HCT116 (cell line): ENCODE measurements at regions not wholly inside any gene's neighbourhood (a gene's known extent, or its start where the extent isn't known, plus 50 kb on each side); places are given as distances from the start of the nearest gene placed in this dataset.

Experiments
- ATAC-seq: fragments of 200-7000 bp; cut with Tn5 transposase; 2 replicates; pipeline ENCODE4 v1.9.1; 2020; ENCODE audit warnings: mild to moderate bottlenecking, moderate library complexity
- BruUV-seq: library from RNA; stranded (reverse); fragments of 400-500 nt; replicated peaks from 2 replicates; lab custom pipeline; 2021; lab: Mats Ljungman, UMichigan
- CTCF ChIA-PET: fragments of 300-600 bp; sonication (Branson Sonifier 250); formaldehyde crosslinking; loops from one replicate; lab custom pipeline; 2021; ENCODE audit warnings: antibody characterized with exemption; lab: Charles Lee
- POLR2A ChIA-PET: fragments of 300-600, 350-600 bp; sonication (Branson Sonifier 250); formaldehyde crosslinking; loops from one replicate; lab custom pipeline; 2021; ENCODE audit warnings: antibody characterized with exemption; lab: Charles Lee
- RAD21 ChIA-PET, 2 experiments: fragments of 300-600 bp; sonication (Branson Sonifier 250); formaldehyde crosslinking; loops; one replicate each; lab custom pipeline; 2023; ENCODE audit warnings: low total read pairs in 2 of 2; ENCODE audit not compliant: uncharacterized antibody in 2 of 2, unreplicated experiment in 2 of 2, low non-redundant PET in 1 of 2; lab: Charles Lee
- DNase-seq: peaks from one replicate; pipeline ENCODE4 v3.0.0-alpha.2; 2010; ENCODE audit warnings: low read depth, low spot score
- H2AFZ ChIP-seq: fragments of 200-600 bp; shearing (Covaris generic), sonication (generic); 2 replicates; pipeline ENCODE4 v1.6.1; 2017; ENCODE audit warnings: low read depth, mixed run types, mixed read lengths, antibody characterized with exemption, low read length; ENCODE audit not compliant: poor library complexity, severe bottlenecking
- H3K27ac ChIP-seq: 2 replicates; pipeline ENCODE4 v1.5.1; 2012; ENCODE audit warnings: low read depth, low read length
- H3K27me3 ChIP-seq: fragments of 200-600 bp; sonication (generic); 2 replicates; pipeline ENCODE4 v1.6.1; 2016; ENCODE audit warnings: mixed run types, low read length, mixed read lengths; ENCODE audit not compliant: insufficient read depth
- H3K36me3 ChIP-seq, 2 experiments: fragments of 200-500 bp in 1 of 2; fragments of 200-600 bp in 1 of 2; sonication (Bioruptor generic) in 1 of 2; sonication (generic) in 1 of 2; 2 replicates each; pipeline versions ENCODE4 v1.5.1 to v1.6.1; 2014 to 2016; ENCODE audit warnings: low read length in 2 of 2, inconsistent platforms in 1 of 2, mixed read lengths in 1 of 2, mixed run types in 1 of 2; ENCODE audit not compliant: insufficient read depth in 2 of 2, control insufficient read depth in 1 of 2
- H3K4me1 ChIP-seq, 2 experiments: fragments of 200-600 bp in 1 of 2; sonication (generic) in 1 of 2; 2 replicates each; pipeline versions ENCODE4 v1.5.1 to v1.6.1; 2012 to 2017; ENCODE audit warnings: low read length in 2 of 2, inconsistent platforms in 1 of 2, mild to moderate bottlenecking in 1 of 2, mixed read lengths in 1 of 2, mixed run types in 1 of 2, moderate library complexity in 1 of 2; ENCODE audit not compliant: insufficient read depth in 2 of 2, control insufficient read depth in 1 of 2
- H3K4me2 ChIP-seq: fragments of 200-600 bp; sonication (generic); 2 replicates; pipeline ENCODE4 v1.6.1; 2017; ENCODE audit warnings: mixed run types, low read length, mixed read lengths
- H3K4me3 ChIP-seq, 2 experiments: fragments of 200-600 bp in 1 of 2; sonication (generic) in 1 of 2; replicated peaks in 1 of 2; 2 replicates each; pipeline ENCODE4 v1.5.1; 2011 to 2016; ENCODE audit warnings: low read length in 2 of 2, control low read depth in 1 of 2, low read depth in 1 of 2, mild to moderate bottlenecking in 1 of 2, mixed read lengths in 1 of 2, mixed run types in 1 of 2
- H3K79me2 ChIP-seq: fragments of 200-600 bp; sonication (generic); 2 replicates; pipeline ENCODE4 v1.6.1; 2017; ENCODE audit warnings: mild to moderate bottlenecking, mixed run types, low read length, moderate library complexity, mixed read lengths; ENCODE audit not compliant: insufficient read depth
- H3K9ac ChIP-seq: fragments of 200-600 bp; sonication (generic); 2 replicates; pipeline ENCODE4 v1.6.1; 2016; ENCODE audit warnings: low read length, mixed read lengths
- H3K9me2 ChIP-seq: fragments of 200-600 bp; sonication (generic), shearing (Covaris generic); 2 replicates; pipeline ENCODE4 v1.6.1; 2017; ENCODE audit warnings: mixed run types, mild to moderate bottlenecking, moderate library complexity; ENCODE audit not compliant: insufficient read depth
- H3K9me3 ChIP-seq, 2 experiments: fragments of 200-500 bp in 1 of 2; fragments of 200-600 bp in 1 of 2; sonication (Bioruptor generic) in 1 of 2; sonication (generic) in 1 of 2; 2 replicates each; pipeline ENCODE4 v1.6.1; 2014 to 2017; ENCODE audit warnings: low read length in 2 of 2, mixed read lengths in 2 of 2, inconsistent platforms in 1 of 2, low read depth in 1 of 2, mild to moderate bottlenecking in 1 of 2, mixed run types in 1 of 2, moderate library complexity in 1 of 2; ENCODE audit not compliant: control insufficient read depth in 1 of 2, insufficient read depth in 1 of 2
- H4K20me1 ChIP-seq: fragments of 200-600 bp; sonication (generic), shearing (Covaris generic); 2 replicates; pipeline ENCODE4 v1.6.1; 2017; ENCODE audit warnings: mixed run types, mild to moderate bottlenecking, moderate library complexity; ENCODE audit not compliant: insufficient read depth
- CEBPB ChIP-seq: IDR thresholded peaks from 2 replicates; pipeline ENCODE4 v1.6.1; 2012; ENCODE audit warnings: low read depth
- EZH2phosphoT487 ChIP-seq: fragments of 200-600 bp; IDR thresholded peaks from 2 replicates; pipeline ENCODE4 v1.6.1; 2018; ENCODE audit warnings: antibody characterized with exemption, borderline replicate concordance
- FOSL1 ChIP-seq: IDR thresholded peaks from 2 replicates; pipeline ENCODE4 v1.6.1; 2012; ENCODE audit warnings: low read depth
- POLR2AphosphoS5 ChIP-seq: IDR thresholded peaks from 2 replicates; pipeline ENCODE4 v1.6.1; 2011; ENCODE audit warnings: mild to moderate bottlenecking, low read depth, low read length, moderate library complexity
- RAD21 ChIP-seq: IDR thresholded peaks from 2 replicates; pipeline ENCODE4 v1.6.1; 2012; ENCODE audit warnings: low read depth, mild to moderate bottlenecking
- SIN3A ChIP-seq: IDR thresholded peaks from 2 replicates; pipeline ENCODE4 v1.6.1; 2012; ENCODE audit warnings: low read depth
- YY1 ChIP-seq: IDR thresholded peaks from 2 replicates; pipeline ENCODE4 v1.6.1; 2011; ENCODE audit warnings: low read length, low read depth, moderate library complexity, mild to moderate bottlenecking; ENCODE audit not compliant: insufficient replicate concordance; ENCODE audit errors: extremely low read depth
- intact Hi-C: fragments of 100-400 bp; cut with micrococcal nuclease; formaldehyde crosslinking; loops from 2 replicates; pipeline ENCODE4 v1.10.0; 2022
- TF ChIP-seq, protein P1 (sequence below): IDR thresholded peaks from 2 replicates; pipeline ENCODE4 v1.6.1; 2011; ENCODE audit warnings: mild to moderate bottlenecking, low read length, moderate library complexity; ENCODE audit not compliant: insufficient replicate concordance; ENCODE audit errors: extremely low read depth
- TF ChIP-seq, protein P2 (sequence below), 3 experiments: fragments of 200-600 bp in 1 of 3; sonication (generic) in 1 of 3; IDR thresholded peaks in 2 of 3; conservative IDR thresholded peaks in 1 of 3; 2 replicates each; pipeline ENCODE4 v1.5.1; 2012 to 2017; ENCODE audit warnings: low read depth in 2 of 3, low read length in 2 of 3, antibody characterized with exemption in 1 of 3, borderline replicate concordance in 1 of 3, control low read depth in 1 of 3, mild to moderate bottlenecking in 1 of 3, mixed read lengths in 1 of 3, mixed run types in 1 of 3, moderate library complexity in 1 of 3; ENCODE audit not compliant: insufficient read depth in 1 of 3
- TF ChIP-seq, protein P3 (sequence below): IDR thresholded peaks from 2 replicates; pipeline ENCODE4 v1.6.1; 2012

DNA sequence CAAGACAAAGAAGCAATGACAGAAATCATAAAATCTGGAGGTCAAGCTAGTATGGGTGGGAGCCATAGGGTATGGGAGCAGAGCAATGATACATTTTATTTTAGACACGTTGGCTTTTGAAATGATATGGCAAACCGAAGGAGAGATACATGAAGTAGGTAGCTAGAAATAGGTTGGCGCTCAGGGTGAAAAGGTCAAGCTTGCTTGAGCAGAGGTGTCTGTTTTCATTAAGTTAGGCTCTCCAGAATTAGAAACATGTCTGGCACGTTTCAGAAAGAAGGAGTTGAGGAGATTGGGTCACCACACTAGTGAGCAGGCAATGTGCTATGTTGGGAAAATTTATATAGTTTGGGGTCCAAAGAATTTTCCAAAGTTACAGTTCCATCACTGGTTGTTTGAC is 151.4 kb downstream of the AMY1C start:
- no peak overlapping the region for H3K4me3 ChIP-seq
- peaks cover 4 to 10% of the 10 kb centered on the region in 2 experiments; a peak in 2 of 4 replicates for H3K9me3 ChIP-seq
- no peaks in the 10 kb centered on the region for H3K36me3 ChIP-seq
- POLR2A ChIA-PET = no interaction called here
- H3K4me2 ChIP-seq = no peak overlapping the region
- no peaks in the 10 kb centered on the region for H4K20me1 ChIP-seq
- H2AFZ ChIP-seq = no peak overlapping the region
- H3K27me3 ChIP-seq = no peaks in the 10 kb centered on the region
- RAD21 ChIA-PET = no interaction called here
- no peaks in the 10 kb centered on the region for H3K4me1 ChIP-seq
- H3K79me2 ChIP-seq = no peaks in the 10 kb centered on the region
- TF ChIP-seq EZH2phosphoT487 = no peak
- no peak for TF ChIP-seq POLR2AphosphoS5
- no peak for TF ChIP-seq CEBPB
- H3K9me2 ChIP-seq = no peaks in the 10 kb centered on the region
- H3K9ac ChIP-seq = no peak overlapping the region
- BruUV-seq = no TSS peak
- DNase-seq (no peak), ATAC-seq (no peak)
- no peak overlapping the region for H3K27ac ChIP-seq
- CTCF ChIA-PET = no interaction called here
- intact Hi-C loops = no loop called here

DNA sequence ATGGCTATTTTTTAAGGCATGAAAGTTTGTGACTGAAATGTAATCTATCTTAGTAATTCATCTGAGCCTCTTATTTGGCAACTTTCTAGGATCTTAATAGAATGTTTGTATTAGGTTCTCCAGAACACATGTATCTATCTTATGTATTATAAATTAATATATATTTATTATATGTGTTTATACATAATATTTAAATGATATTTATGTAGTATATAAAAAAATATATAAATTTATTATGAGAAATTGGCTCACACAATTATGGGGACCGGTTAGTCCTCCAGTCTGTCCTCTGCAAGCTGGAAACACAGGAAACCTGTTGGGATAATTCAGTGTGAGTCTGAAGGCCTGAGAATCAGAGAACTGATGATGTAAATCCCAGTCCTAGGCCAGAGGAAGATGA is 155.7 kb downstream of the AMY1C start:
- Histone ChIP-seq H3K27ac (no peak overlapping the region), H3K4me3 (no peak overlapping the region), H2AFZ (no peak overlapping the region), H4K20me1 (no peaks in the 10 kb centered on the region), H3K9me3 (peaks cover 0 to 7% of the 10 kb centered on the region in 2 experiments; a peak in 2 of 4 replicates), H3K4me2 (no peak overlapping the region), H3K36me3 (no peaks in the 10 kb centered on the region), H3K79me2 (no peaks in the 10 kb centered on the region), H3K9me2 (no peaks in the 10 kb centered on the region), H3K4me1 (no peaks in the 10 kb centered on the region), H3K27me3 (no peaks in the 10 kb centered on the region), H3K9ac (no peak overlapping the region)
- TF ChIP-seq EZH2phosphoT487 (no peak), SIN3A (no peak), RAD21 (no peak), YY1 (no peak), FOSL1 (no peak)
- TF ChIP-seq, protein P1, sequence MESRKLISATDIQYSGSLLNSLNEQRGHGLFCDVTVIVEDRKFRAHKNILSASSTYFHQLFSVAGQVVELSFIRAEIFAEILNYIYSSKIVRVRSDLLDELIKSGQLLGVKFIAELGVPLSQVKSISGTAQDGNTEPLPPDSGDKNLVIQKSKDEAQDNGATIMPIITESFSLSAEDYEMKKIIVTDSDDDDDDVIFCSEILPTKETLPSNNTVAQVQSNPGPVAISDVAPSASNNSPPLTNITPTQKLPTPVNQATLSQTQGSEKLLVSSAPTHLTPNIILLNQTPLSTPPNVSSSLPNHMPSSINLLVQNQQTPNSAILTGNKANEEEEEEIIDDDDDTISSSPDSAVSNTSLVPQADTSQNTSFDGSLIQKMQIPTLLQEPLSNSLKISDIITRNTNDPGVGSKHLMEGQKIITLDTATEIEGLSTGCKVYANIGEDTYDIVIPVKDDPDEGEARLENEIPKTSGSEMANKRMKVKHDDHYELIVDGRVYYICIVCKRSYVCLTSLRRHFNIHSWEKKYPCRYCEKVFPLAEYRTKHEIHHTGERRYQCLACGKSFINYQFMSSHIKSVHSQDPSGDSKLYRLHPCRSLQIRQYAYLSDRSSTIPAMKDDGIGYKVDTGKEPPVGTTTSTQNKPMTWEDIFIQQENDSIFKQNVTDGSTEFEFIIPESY = no peak
- TF ChIP-seq, protein P2, sequence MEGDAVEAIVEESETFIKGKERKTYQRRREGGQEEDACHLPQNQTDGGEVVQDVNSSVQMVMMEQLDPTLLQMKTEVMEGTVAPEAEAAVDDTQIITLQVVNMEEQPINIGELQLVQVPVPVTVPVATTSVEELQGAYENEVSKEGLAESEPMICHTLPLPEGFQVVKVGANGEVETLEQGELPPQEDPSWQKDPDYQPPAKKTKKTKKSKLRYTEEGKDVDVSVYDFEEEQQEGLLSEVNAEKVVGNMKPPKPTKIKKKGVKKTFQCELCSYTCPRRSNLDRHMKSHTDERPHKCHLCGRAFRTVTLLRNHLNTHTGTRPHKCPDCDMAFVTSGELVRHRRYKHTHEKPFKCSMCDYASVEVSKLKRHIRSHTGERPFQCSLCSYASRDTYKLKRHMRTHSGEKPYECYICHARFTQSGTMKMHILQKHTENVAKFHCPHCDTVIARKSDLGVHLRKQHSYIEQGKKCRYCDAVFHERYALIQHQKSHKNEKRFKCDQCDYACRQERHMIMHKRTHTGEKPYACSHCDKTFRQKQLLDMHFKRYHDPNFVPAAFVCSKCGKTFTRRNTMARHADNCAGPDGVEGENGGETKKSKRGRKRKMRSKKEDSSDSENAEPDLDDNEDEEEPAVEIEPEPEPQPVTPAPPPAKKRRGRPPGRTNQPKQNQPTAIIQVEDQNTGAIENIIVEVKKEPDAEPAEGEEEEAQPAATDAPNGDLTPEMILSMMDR (IDR thresholded peaks at IDR 0.05 in 2 of 3, conservative IDR thresholded peaks at IDR 0.05 in 1 of 3; ENCODE audit: borderline replicate concordance in 1 of 3, insufficient read depth in 1 of 3, low read depth in 2 of 3, low read length in 2 of 3) = no peak
- TF ChIP-seq, protein P3, sequence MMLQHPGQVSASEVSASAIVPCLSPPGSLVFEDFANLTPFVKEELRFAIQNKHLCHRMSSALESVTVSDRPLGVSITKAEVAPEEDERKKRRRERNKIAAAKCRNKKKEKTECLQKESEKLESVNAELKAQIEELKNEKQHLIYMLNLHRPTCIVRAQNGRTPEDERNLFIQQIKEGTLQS = no peak
- ATAC-seq = no peak
- BruUV-seq = no TSS peak
- no peak for DNase-seq
- CTCF ChIA-PET = no interaction called here
- RAD21 ChIA-PET = no interaction called here
- intact Hi-C loops = no loop called here
- POLR2A ChIA-PET = no interaction called here
